ENCODE measurements at regions not wholly inside any gene's neighbourhood (a gene's known extent, or its start where the extent isn't known, plus 50 kb on each side); places are given as distances from the start of the nearest gene placed in this dataset.

DNA sequence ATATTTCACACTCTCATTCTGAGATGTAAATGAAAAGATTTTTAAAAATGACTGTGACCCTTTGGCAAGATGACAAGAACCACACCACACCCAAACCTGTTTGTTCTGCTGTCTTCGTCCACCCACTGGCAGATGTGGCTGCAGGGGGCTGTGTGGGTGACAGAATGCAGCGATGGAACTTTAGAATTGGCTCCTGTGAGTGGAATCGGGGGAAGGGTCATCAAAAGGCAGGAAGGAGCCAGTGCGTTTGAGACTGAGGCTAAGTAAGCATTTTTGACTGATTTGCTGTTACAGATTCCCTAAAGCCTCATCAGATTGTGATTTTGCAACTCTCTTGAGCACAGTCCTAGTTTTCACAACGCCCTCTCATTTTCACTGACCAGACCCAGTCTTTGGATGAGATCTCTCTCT is 111.2 kb upstream of the ADGRL2 start (continued):
- TF ChIP-seq, protein P1, sequence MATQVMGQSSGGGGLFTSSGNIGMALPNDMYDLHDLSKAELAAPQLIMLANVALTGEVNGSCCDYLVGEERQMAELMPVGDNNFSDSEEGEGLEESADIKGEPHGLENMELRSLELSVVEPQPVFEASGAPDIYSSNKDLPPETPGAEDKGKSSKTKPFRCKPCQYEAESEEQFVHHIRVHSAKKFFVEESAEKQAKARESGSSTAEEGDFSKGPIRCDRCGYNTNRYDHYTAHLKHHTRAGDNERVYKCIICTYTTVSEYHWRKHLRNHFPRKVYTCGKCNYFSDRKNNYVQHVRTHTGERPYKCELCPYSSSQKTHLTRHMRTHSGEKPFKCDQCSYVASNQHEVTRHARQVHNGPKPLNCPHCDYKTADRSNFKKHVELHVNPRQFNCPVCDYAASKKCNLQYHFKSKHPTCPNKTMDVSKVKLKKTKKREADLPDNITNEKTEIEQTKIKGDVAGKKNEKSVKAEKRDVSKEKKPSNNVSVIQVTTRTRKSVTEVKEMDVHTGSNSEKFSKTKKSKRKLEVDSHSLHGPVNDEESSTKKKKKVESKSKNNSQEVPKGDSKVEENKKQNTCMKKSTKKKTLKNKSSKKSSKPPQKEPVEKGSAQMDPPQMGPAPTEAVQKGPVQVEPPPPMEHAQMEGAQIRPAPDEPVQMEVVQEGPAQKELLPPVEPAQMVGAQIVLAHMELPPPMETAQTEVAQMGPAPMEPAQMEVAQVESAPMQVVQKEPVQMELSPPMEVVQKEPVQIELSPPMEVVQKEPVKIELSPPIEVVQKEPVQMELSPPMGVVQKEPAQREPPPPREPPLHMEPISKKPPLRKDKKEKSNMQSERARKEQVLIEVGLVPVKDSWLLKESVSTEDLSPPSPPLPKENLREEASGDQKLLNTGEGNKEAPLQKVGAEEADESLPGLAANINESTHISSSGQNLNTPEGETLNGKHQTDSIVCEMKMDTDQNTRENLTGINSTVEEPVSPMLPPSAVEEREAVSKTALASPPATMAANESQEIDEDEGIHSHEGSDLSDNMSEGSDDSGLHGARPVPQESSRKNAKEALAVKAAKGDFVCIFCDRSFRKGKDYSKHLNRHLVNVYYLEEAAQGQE (IDR thresholded peaks at IDR 0.05): no peak
- TF ChIP-seq TAF1 (conservative IDR thresholded peaks at IDR 0.05): no peak

DNA sequence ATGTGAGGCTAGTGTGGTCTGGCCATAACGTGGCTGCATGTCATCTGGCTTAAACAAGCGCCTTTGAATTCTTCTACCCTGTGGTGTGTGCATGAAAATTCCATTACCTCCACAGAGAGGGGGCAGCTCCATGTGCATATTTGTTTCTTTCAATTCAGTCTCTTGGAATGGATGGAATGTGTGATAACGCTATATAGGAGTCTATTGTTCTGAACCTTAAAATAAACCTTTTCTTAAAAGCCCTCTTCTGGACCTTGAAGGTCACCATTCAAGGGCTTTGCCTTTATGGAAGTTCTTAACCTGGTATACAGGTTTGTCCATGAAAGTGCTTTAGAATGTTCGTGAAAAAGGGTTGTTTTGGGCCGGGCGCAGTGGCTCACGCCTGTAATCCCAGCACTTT is 118.2 kb upstream of the ADGRL2 start:
- TF ChIP-seq YY1 (IDR thresholded peaks at IDR 0.05) (no peak), FOXA1 (IDR thresholded peaks at IDR 0.05) (no peak), GABPA (IDR thresholded peaks at IDR 0.05 in 1 of 2, conservative IDR thresholded peaks at IDR 0.05 in 1 of 2) (no peak), RXRA (IDR thresholded peaks at IDR 0.05) (no peak), NR2F2 (IDR thresholded peaks at IDR 0.05) (no peak), EGR1 (IDR thresholded peaks at IDR 0.05; ENCODE audit: low read depth in 2 of 2) (no peak), SP1 (IDR thresholded peaks at IDR 0.05) (no peak), JUND (IDR thresholded peaks at IDR 0.05) (no peak), HNF4A (conservative IDR thresholded peaks at IDR 0.05) (no peak), TAF1 (conservative IDR thresholded peaks at IDR 0.05) (no peak), HNF4G (IDR thresholded peaks at IDR 0.05) (no peak), FOXA2 (IDR thresholded peaks at IDR 0.05) (no peak), RAD21 (IDR thresholded peaks at IDR 0.05) (no peak)
- TF ChIP-seq, protein P2, sequence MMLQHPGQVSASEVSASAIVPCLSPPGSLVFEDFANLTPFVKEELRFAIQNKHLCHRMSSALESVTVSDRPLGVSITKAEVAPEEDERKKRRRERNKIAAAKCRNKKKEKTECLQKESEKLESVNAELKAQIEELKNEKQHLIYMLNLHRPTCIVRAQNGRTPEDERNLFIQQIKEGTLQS (IDR thresholded peaks at IDR 0.05): no peak
- TF ChIP-seq, protein P3, sequence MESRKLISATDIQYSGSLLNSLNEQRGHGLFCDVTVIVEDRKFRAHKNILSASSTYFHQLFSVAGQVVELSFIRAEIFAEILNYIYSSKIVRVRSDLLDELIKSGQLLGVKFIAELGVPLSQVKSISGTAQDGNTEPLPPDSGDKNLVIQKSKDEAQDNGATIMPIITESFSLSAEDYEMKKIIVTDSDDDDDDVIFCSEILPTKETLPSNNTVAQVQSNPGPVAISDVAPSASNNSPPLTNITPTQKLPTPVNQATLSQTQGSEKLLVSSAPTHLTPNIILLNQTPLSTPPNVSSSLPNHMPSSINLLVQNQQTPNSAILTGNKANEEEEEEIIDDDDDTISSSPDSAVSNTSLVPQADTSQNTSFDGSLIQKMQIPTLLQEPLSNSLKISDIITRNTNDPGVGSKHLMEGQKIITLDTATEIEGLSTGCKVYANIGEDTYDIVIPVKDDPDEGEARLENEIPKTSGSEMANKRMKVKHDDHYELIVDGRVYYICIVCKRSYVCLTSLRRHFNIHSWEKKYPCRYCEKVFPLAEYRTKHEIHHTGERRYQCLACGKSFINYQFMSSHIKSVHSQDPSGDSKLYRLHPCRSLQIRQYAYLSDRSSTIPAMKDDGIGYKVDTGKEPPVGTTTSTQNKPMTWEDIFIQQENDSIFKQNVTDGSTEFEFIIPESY (IDR thresholded peaks at IDR 0.05): no peak
- TF ChIP-seq, protein P4, sequence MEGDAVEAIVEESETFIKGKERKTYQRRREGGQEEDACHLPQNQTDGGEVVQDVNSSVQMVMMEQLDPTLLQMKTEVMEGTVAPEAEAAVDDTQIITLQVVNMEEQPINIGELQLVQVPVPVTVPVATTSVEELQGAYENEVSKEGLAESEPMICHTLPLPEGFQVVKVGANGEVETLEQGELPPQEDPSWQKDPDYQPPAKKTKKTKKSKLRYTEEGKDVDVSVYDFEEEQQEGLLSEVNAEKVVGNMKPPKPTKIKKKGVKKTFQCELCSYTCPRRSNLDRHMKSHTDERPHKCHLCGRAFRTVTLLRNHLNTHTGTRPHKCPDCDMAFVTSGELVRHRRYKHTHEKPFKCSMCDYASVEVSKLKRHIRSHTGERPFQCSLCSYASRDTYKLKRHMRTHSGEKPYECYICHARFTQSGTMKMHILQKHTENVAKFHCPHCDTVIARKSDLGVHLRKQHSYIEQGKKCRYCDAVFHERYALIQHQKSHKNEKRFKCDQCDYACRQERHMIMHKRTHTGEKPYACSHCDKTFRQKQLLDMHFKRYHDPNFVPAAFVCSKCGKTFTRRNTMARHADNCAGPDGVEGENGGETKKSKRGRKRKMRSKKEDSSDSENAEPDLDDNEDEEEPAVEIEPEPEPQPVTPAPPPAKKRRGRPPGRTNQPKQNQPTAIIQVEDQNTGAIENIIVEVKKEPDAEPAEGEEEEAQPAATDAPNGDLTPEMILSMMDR (IDR thresholded peaks at IDR 0.05; ENCODE audit: low read depth, low read length, missing input control): no peak
- TF ChIP-seq, protein P5, sequence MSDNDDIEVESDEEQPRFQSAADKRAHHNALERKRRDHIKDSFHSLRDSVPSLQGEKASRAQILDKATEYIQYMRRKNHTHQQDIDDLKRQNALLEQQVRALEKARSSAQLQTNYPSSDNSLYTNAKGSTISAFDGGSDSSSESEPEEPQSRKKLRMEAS (IDR thresholded peaks at IDR 0.05): no peak
- TF ChIP-seq, protein P1 (IDR thresholded peaks at IDR 0.05): no peak
- WGBS: 92% methylated on average over 7 of the region's 7 CpGs

More for the DNA sequence above, 118.2 kb upstream of the ADGRL2 start:
- Histone ChIP-seq H3K9ac (ENCODE audit: low read depth in 1 of 2, low read length in 2 of 2) (no peak overlapping the region), H3K27ac (ENCODE audit: low read depth in 1 of 2, low read length in 2 of 2) (no peak overlapping the region), H3K27me3 (ENCODE audit: control insufficient read depth in 4 of 4, insufficient read depth in 4 of 4, low read length in 3 of 4) (no peaks in the 10 kb centered on the region), H3K9me3 (ENCODE audit: control insufficient read depth in 4 of 4, low read length in 3 of 4) (no peaks in the 10 kb centered on the region), H3K4me3 (ENCODE audit: low read depth in 1 of 3, low read length in 3 of 3) (no peak overlapping the region), H3K36me3 (ENCODE audit: control insufficient read depth in 4 of 4, insufficient read depth in 3 of 4, low read depth in 1 of 4, low read length in 3 of 4) (no peaks in the 10 kb centered on the region), H3K4me1 (ENCODE audit: control insufficient read depth in 4 of 4, insufficient read depth in 4 of 4, low read length in 3 of 4) (peaks cover 0 to 5% (median 1%) of the 10 kb centered on the region in 4 donors)
- DNase-seq (ENCODE audit: low spot score): no peak

Measured in liver (tissue), 8 donors.